GM23338 (cell line): ENCODE measurements at regions not wholly inside any gene's neighbourhood (a gene's known extent, or its start where the extent isn't known, plus 50 kb on each side); places are given as distances from the start of the nearest gene placed in this dataset.
"Not testable (repeated sequence)": the region's sequence is repeated elsewhere in the genome, so short reads cannot be mapped to it uniquely, and the experiment has no call there.

Source experiments
- ATAC-seq: fragments of 200-7000 bp; cut with Tn5 transposase; 3 replicates; pipeline ENCODE4 v1.9.1; 2020
- DNase-seq: peaks from one replicate; pipeline ENCODE4 v3.0.0-alpha.2; 2015; ENCODE audit warnings: low spot score
- H2AFZ ChIP-seq: fragments of 200-600 bp; sonication (generic); 2 replicates; pipeline ENCODE4 v1.8.0; 2016; ENCODE audit warnings: antibody characterized with exemption, mild to moderate bottlenecking, moderate library complexity
- H3F3A ChIP-seq: fragments of 200-600 bp; sonication (generic); replicated peaks from 2 replicates; pipeline ENCODE4 v1.8.0; 2017; ENCODE audit warnings: antibody characterized with exemption, mixed run types, low read depth
- H3K27ac ChIP-seq: fragments of 200-600 bp; sonication (generic); 2 replicates; pipeline ENCODE4 v1.6.1; 2016; ENCODE audit warnings: low read depth
- H3K27me3 ChIP-seq: fragments of 200-600 bp; sonication (generic); 2 replicates; pipeline ENCODE4 v1.8.0; 2016; ENCODE audit warnings: mild to moderate bottlenecking, mixed run types, moderate library complexity; ENCODE audit not compliant: insufficient read depth
- H3K36me3 ChIP-seq: fragments of 200-600 bp; sonication (generic); 2 replicates; pipeline ENCODE4 v1.8.0; 2016; ENCODE audit warnings: mild to moderate bottlenecking; ENCODE audit not compliant: insufficient read depth
- H3K4me1 ChIP-seq: fragments of 200-600 bp; sonication (generic); 2 replicates; pipeline ENCODE4 v1.8.0; 2016; ENCODE audit warnings: mild to moderate bottlenecking, moderate library complexity; ENCODE audit not compliant: insufficient read depth
- H3K4me2 ChIP-seq: fragments of 200-600 bp; sonication (generic); 2 replicates; pipeline ENCODE4 v1.7.1; 2017; ENCODE audit warnings: mixed run types
- H3K4me3 ChIP-seq: fragments of 200-600 bp; sonication (generic); 2 replicates; pipeline ENCODE4 v1.6.1; 2016; ENCODE audit warnings: mixed run types
- H3K79me2 ChIP-seq: fragments of 200-600 bp; sonication (generic); replicated peaks from 2 replicates; pipeline ENCODE4 v1.8.0; 2017; ENCODE audit warnings: mild to moderate bottlenecking; ENCODE audit not compliant: insufficient read depth
- H3K9me2 ChIP-seq: fragments of 200-600 bp; sonication (generic); 2 replicates; pipeline ENCODE4 v1.8.0; 2017; ENCODE audit not compliant: insufficient read depth
- H4K20me1 ChIP-seq: fragments of 200-600 bp; sonication (generic); replicated peaks from 2 replicates; pipeline ENCODE4 v1.8.0; 2017; ENCODE audit warnings: mild to moderate bottlenecking; ENCODE audit not compliant: insufficient read depth
- H3K27ac Mint-ChIP-seq: 2 replicates; pipeline ENCODE4 v1.8.0; 2020; ENCODE audit warnings: inconsistent platforms, mild to moderate bottlenecking, moderate library complexity, mixed read lengths
- H3K27me3 Mint-ChIP-seq: 3 replicates; pipeline ENCODE4 v1.8.0; 2022; ENCODE audit warnings: low read depth, mild to moderate bottlenecking, moderate library complexity, mixed read lengths, inconsistent platforms; ENCODE audit not compliant: insufficient read depth, poor library complexity
- H3K36me3 Mint-ChIP-seq: 3 replicates; pipeline ENCODE4 v1.8.0; 2021; ENCODE audit warnings: low read depth, mild to moderate bottlenecking, inconsistent platforms, moderate library complexity, mixed read lengths
- H3K4me1 Mint-ChIP-seq: 3 replicates; pipeline ENCODE4 v1.8.0; 2020; ENCODE audit warnings: mild to moderate bottlenecking, inconsistent platforms, mixed read lengths
- H3K4me3 Mint-ChIP-seq: 3 replicates; pipeline ENCODE4 v1.8.0; 2021; ENCODE audit warnings: moderate library complexity, mild to moderate bottlenecking, inconsistent platforms, mixed read lengths
- H3K9me3 Mint-ChIP-seq: 3 replicates; pipeline ENCODE4 v1.8.0; 2020; ENCODE audit warnings: moderate library complexity, mild to moderate bottlenecking, inconsistent platforms, mixed read lengths
- ETS1 ChIP-seq: IDR thresholded peaks from 2 replicates; pipeline ENCODE4 v1.6.1; 2016; ENCODE audit warnings: antibody characterized with exemption
- EZH2 ChIP-seq: fragments of 200-600 bp; sonication (generic); IDR thresholded peaks from one replicate; pipeline ENCODE4 v1.8.0; 2017; ENCODE audit warnings: antibody characterized with exemption, mild to moderate bottlenecking, low read depth; ENCODE audit not compliant: unreplicated experiment
- EZH2phosphoT487 ChIP-seq: fragments of 200-600 bp; sonication (generic); IDR thresholded peaks from one replicate; pipeline ENCODE4 v1.8.1; 2018; ENCODE audit warnings: antibody characterized with exemption; ENCODE audit not compliant: unreplicated experiment
- JUNB ChIP-seq: IDR thresholded peaks from one replicate; pipeline ENCODE4 v1.6.1; 2016; ENCODE audit warnings: antibody characterized with exemption; ENCODE audit not compliant: unreplicated experiment
- NANOG ChIP-seq: IDR thresholded peaks from 2 replicates; pipeline ENCODE4 v1.6.1; 2016; ENCODE audit warnings: antibody characterized with exemption, borderline replicate concordance
- REST ChIP-seq: IDR thresholded peaks from one replicate; pipeline ENCODE4 v1.6.1; 2018; ENCODE audit warnings: antibody characterized with exemption; ENCODE audit not compliant: unreplicated experiment
- STAT1 ChIP-seq: IDR thresholded peaks from one replicate; pipeline ENCODE4 v1.6.1; 2016; ENCODE audit warnings: antibody characterized with exemption; ENCODE audit not compliant: unreplicated experiment
- ZNF114 ChIP-seq: fragments of 250-450 bp; sonication (Bioruptor Pico); IDR thresholded peaks from 2 replicates; pipeline ENCODE4 v1.5.0; 2020; ENCODE audit warnings: mild to moderate bottlenecking, moderate library complexity
- ZNF331 ChIP-seq: fragments of 250-450 bp; sonication (Bioruptor Pico); IDR thresholded peaks from 2 replicates; pipeline ENCODE4 v1.5.0; 2020; ENCODE audit warnings: low read depth, mild to moderate bottlenecking, moderate library complexity
- ZNF462 ChIP-seq: fragments of 250-450 bp; sonication (Bioruptor Pico); IDR thresholded peaks from 2 replicates; pipeline ENCODE4 v1.5.0; 2020; ENCODE audit warnings: mild to moderate bottlenecking, moderate library complexity

- Mint-ChIP-seq H3K27ac (no peak overlapping the region), H3K9me3 (peaks cover 78% of the 10 kb centered on the region), H3K4me3 (no peak overlapping the region), H3K27me3 (no peaks in the 10 kb centered on the region), H3K36me3 (peaks cover 15% of the 10 kb centered on the region; the same call in 2 of the 3 replicates), H3K4me1 (no peaks in the 10 kb centered on the region)
- Histone ChIP-seq H4K20me1 (no peaks in the 10 kb centered on the region), H3K27ac (no peak overlapping the region), H3K36me3 (peaks cover 20% of the 10 kb centered on the region), H3K9me2 (no peaks in the 10 kb centered on the region), H3K4me1 (no peaks in the 10 kb centered on the region), H3K27me3 (no peaks in the 10 kb centered on the region), H3K4me2 (no peak overlapping the region), H3K79me2 (no peaks in the 10 kb centered on the region), H2AFZ (no peak overlapping the region), H3F3A (no peaks in the 10 kb centered on the region), H3K4me3 (no peak overlapping the region)
- TF ChIP-seq ETS1 (no peak), EZH2 (no peak), ZNF331 (CRISPR knock-in tag) (no peak), EZH2phosphoT487 (no peak), JUNB (no peak), STAT1 (no peak), NANOG (no peak), REST (no peak), ZNF462 (CRISPR knock-in tag) (no peak), ZNF114 (CRISPR knock-in tag) (no peak)
- ATAC-seq, result no peak
- DNase-seq, result no peak
Measured at GRCh38 chr9:102911185-102911584, 83.9 kb upstream of the CYLC2 start.

GRCh38 chr9:102905795-102906194, 89.3 kb upstream of the CYLC2 start:
- not testable (repeated sequence) for H3K27me3 ChIP-seq, H3K4me3 Mint-ChIP-seq, DNase-seq, H3K4me1 ChIP-seq, H3K4me1 Mint-ChIP-seq, H3K4me3 ChIP-seq, H2AFZ ChIP-seq, H4K20me1 ChIP-seq, H3K27ac ChIP-seq, H3K36me3 ChIP-seq, ATAC-seq, H3K4me2 ChIP-seq, H3K9me2 ChIP-seq, H3K27ac Mint-ChIP-seq, H3K79me2 ChIP-seq, H3F3A ChIP-seq, H3K27me3 Mint-ChIP-seq
- Mint-ChIP-seq H3K36me3 (peaks cover 26% of the 10 kb centered on the region; the same call in 2 of the 3 replicates), H3K9me3 (peaks cover 89% of the 10 kb centered on the region)
